OCI-LY1 (cell line): ENCODE measurements at regions not wholly inside any gene's neighbourhood (a gene's known extent, or its start where the extent isn't known, plus 50 kb on each side); places are given as distances from the start of the nearest gene placed in this dataset.

Experiments used
- H2AFZ ChIP-seq: fragments of 200-600 bp; sonication (generic), shearing (Covaris generic); 2 replicates; pipeline ENCODE4 v1.6.0; 2014; ENCODE audit warnings: antibody characterized with exemption, mild to moderate bottlenecking, low read length
- H3F3A ChIP-seq: fragments of 200-600 bp; sonication (generic), shearing (Covaris generic); 2 replicates; pipeline ENCODE4 v1.6.0; 2014; ENCODE audit warnings: mild to moderate bottlenecking, antibody characterized with exemption, low read length, moderate library complexity; ENCODE audit not compliant: insufficient read depth
- H3K27ac ChIP-seq: fragments of 200-600 bp; sonication (generic); 2 replicates; pipeline ENCODE4 v1.5.1; 2014; ENCODE audit warnings: low read length, mixed run types, mild to moderate bottlenecking, low read depth; ENCODE audit not compliant: poor library complexity, severe bottlenecking
- H3K27me3 ChIP-seq: fragments of 200-600 bp; sonication (generic); 2 replicates; pipeline ENCODE4 v1.6.0; 2014; ENCODE audit warnings: antibody characterized with exemption, mild to moderate bottlenecking, low read length, moderate library complexity; ENCODE audit not compliant: insufficient read depth
- H3K36me3 ChIP-seq: fragments of 200-600 bp; sonication (generic); 2 replicates; pipeline ENCODE4 v1.6.1; 2014; ENCODE audit warnings: mild to moderate bottlenecking, antibody characterized with exemption, low read length, moderate library complexity, mixed read lengths; ENCODE audit not compliant: insufficient read depth
- H3K4me1 ChIP-seq: fragments of 200-600 bp; sonication (generic); 2 replicates; pipeline ENCODE4 v1.5.1; 2014; ENCODE audit warnings: mild to moderate bottlenecking, low read length, moderate library complexity; ENCODE audit not compliant: insufficient read depth, severe bottlenecking
- H3K4me2 ChIP-seq: fragments of 200-600 bp; sonication (generic), shearing (Covaris generic); 2 replicates; pipeline ENCODE4 v1.6.1; 2014; ENCODE audit warnings: low read length
- H3K4me3 ChIP-seq: fragments of 200-600 bp; sonication (generic); 2 replicates; pipeline ENCODE4 v1.5.1; 2014; ENCODE audit warnings: low read length, low read depth, mild to moderate bottlenecking, mixed read lengths; ENCODE audit not compliant: poor library complexity, severe bottlenecking
- H3K79me2 ChIP-seq: fragments of 200-600 bp; shearing (Covaris generic); 2 replicates; pipeline ENCODE4 v1.6.1; 2016; ENCODE audit warnings: mixed run types, low read length, mixed read lengths; ENCODE audit not compliant: insufficient read depth
- H3K9ac ChIP-seq: fragments of 200-600 bp; sonication (generic), shearing (Covaris generic); 2 replicates; pipeline ENCODE4 v1.6.1; 2014; ENCODE audit warnings: mild to moderate bottlenecking, low read length, mixed read lengths
- H3K9me2 ChIP-seq: fragments of 200-600 bp; sonication (generic), shearing (Covaris generic); 2 replicates; pipeline ENCODE4 v1.6.1; 2014; ENCODE audit warnings: low read depth, mild to moderate bottlenecking, low read length, mixed read lengths
- H3K9me3 ChIP-seq: fragments of 200-600 bp; shearing (Covaris generic); 2 replicates; pipeline ENCODE4 v1.6.1; 2014; ENCODE audit warnings: low read length, mixed read lengths
- H4K20me1 ChIP-seq: fragments of 200-600 bp; sonication (generic), shearing (Covaris generic); 2 replicates; pipeline ENCODE4 v1.6.0; 2016; ENCODE audit warnings: mild to moderate bottlenecking, low read length; ENCODE audit not compliant: insufficient read depth
- EZH2 ChIP-seq: fragments of 200-600 bp; sonication (generic), shearing (Covaris generic); IDR thresholded peaks from 2 replicates; pipeline ENCODE4 v1.8.0; 2017; ENCODE audit warnings: borderline replicate concordance, mixed run types, mild to moderate bottlenecking, antibody characterized with exemption, low read length, moderate library complexity, mixed read lengths
- TF ChIP-seq, protein P1 (sequence below): fragments of 200-600 bp; sonication (generic), shearing (Covaris generic); IDR thresholded peaks from 2 replicates; pipeline ENCODE4 v1.5.1; 2017; ENCODE audit warnings: mild to moderate bottlenecking, antibody characterized with exemption, low read length, moderate library complexity, mixed read lengths

DNA sequence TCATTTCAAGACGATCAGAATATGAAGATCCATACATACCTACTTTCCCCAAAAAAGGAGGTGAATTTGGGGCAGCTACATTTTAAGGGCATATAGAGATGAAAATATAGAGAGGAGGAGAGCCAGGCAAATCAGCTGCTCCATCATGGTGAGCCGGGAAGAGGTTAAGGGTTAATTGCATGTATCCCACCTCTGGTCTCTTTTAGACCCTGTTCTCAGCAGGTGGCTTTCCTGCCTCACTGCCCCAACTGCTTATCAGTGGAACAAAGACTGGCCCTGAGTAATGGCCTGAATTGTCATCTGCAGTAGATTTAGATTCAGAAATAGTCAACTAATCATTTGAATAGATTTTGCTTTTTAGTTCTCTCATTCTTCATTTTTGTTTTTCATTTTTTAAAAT lies 206.6 kb downstream of the SPRY2 start:
- Histone ChIP-seq H3K4me3 (no peak overlapping the region), H3K4me1 (peaks cover 4% of the 10 kb centered on the region), H3K79me2 (no peaks in the 10 kb centered on the region), H3K9ac (no peak overlapping the region), H3K27ac (no peak overlapping the region), H3K36me3 (no peaks in the 10 kb centered on the region), H3K9me3 (no peaks in the 10 kb centered on the region), H2AFZ (no peak overlapping the region), H3K9me2 (no peaks in the 10 kb centered on the region), H3K4me2 (no peak overlapping the region), H3F3A (no peaks in the 10 kb centered on the region), H4K20me1 (no peaks in the 10 kb centered on the region), H3K27me3 (no peaks in the 10 kb centered on the region)
- TF ChIP-seq EZH2 = no peak
- TF ChIP-seq, protein P1, sequence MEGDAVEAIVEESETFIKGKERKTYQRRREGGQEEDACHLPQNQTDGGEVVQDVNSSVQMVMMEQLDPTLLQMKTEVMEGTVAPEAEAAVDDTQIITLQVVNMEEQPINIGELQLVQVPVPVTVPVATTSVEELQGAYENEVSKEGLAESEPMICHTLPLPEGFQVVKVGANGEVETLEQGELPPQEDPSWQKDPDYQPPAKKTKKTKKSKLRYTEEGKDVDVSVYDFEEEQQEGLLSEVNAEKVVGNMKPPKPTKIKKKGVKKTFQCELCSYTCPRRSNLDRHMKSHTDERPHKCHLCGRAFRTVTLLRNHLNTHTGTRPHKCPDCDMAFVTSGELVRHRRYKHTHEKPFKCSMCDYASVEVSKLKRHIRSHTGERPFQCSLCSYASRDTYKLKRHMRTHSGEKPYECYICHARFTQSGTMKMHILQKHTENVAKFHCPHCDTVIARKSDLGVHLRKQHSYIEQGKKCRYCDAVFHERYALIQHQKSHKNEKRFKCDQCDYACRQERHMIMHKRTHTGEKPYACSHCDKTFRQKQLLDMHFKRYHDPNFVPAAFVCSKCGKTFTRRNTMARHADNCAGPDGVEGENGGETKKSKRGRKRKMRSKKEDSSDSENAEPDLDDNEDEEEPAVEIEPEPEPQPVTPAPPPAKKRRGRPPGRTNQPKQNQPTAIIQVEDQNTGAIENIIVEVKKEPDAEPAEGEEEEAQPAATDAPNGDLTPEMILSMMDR = no peak

DNA sequence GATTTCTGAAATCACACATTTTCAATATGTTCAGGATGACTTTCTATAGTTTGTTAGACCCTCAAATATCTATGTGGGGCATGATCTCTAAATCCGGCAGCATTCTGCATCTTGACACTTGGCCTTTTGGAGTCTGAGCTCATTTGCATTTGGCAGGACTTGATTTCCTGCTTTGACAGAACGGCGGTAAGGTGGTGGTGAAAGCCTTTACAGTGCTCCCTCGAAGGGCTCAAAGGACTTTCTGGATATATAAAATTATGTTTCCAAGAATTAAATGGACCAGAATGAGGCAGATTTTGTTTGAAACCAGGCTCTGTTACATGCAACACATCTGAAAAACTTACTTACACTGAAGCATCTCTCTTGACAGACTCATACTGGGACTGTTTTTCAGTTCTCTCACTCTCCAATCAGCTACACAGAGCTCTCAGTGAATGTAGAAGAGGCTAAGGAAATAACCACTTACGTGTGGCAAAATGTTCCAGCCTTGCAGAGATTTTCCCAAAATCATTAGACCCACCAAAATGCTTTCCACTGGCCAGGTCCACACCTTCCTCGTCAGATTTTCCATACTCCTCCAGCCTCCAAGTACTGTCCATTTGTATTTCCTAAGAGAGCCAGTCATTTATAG lies 207.2 kb downstream of the SPRY2 start:
- Histone ChIP-seq H3K4me3 (no peak overlapping the region), H3F3A (no peaks in the 10 kb centered on the region), H3K9me3 (no peaks in the 10 kb centered on the region), H3K4me2 (no peak overlapping the region), H4K20me1 (no peaks in the 10 kb centered on the region), H3K4me1 (peaks cover 4% of the 10 kb centered on the region), H3K9me2 (no peaks in the 10 kb centered on the region), H3K36me3 (no peaks in the 10 kb centered on the region), H3K79me2 (no peaks in the 10 kb centered on the region), H3K9ac (no peak overlapping the region), H3K27ac (no peak overlapping the region), H2AFZ (no peak overlapping the region), H3K27me3 (no peaks in the 10 kb centered on the region)
- no peak for TF ChIP-seq EZH2
- TF ChIP-seq, protein P1 = no peak

DNA sequence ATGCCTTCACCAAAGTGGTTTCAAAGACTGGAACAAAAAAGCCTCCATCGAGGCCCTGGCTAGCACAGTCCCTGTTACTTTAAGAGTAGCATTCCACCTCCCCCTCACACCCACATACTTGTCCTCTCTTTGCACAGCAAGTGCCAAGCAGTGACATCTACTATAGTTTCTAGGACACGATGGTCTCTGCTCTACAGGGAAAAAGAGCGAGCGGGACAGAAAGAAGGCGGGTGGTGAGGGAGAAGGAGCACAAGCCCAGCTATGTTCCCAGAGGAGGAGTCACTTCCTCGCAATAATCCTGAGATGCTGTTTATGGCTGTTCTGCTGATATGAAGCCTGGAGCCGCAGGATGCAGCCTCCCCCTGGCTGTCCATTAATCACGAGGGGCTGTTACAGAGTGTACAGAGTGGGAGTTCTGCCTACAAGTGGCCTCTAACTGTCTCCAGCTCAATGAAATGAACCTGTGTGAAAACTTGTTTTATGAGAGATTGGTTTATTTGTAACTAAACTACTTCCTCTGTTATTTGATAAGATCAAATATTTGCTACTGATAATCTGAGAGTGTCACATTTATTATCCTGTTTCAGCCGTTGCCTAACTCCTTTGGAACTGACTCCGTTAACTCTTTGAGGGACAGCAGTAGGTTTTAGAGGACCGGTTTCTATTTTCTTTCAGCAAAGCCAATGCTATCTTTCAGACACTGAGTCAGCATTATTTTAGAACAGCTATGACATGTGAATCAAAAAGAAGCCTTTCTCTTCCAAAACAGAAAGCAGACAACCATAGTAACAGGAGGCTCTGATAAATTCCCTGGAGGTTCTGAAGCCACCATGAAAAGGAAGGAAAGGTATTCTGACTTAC lies 208.0 kb downstream of the SPRY2 start:
- Histone ChIP-seq H3K79me2 (no peaks in the 10 kb centered on the region), H3K27me3 (no peaks in the 10 kb centered on the region), H2AFZ (no peak overlapping the region), H3K4me1 (peaks cover 4% of the 10 kb centered on the region), H3K9ac (no peak overlapping the region), H3K4me2 (no peak overlapping the region), H3K9me3 (no peaks in the 10 kb centered on the region), H3K9me2 (no peaks in the 10 kb centered on the region), H3K27ac (no peak overlapping the region), H3F3A (no peaks in the 10 kb centered on the region), H4K20me1 (no peaks in the 10 kb centered on the region), H3K36me3 (no peaks in the 10 kb centered on the region), H3K4me3 (no peak overlapping the region)
- TF ChIP-seq, protein P1 = no peak
- no peak for TF ChIP-seq EZH2
